Activated naive CD4-positive, alpha-beta T cell treated with anti-CD3 and anti-CD28 coated beads, Interleukin-2, amount 10 ng/mL, durations not matched to agents 7 days and 5 days (primary cell): ENCODE measurements at regions not wholly inside any gene's neighbourhood (a gene's known extent, or its start where the extent isn't known, plus 50 kb on each side); places are given as distances from the start of the nearest gene placed in this dataset.
"Not testable (repeated sequence)": the region's sequence is repeated elsewhere in the genome, so short reads cannot be mapped to it uniquely, and the experiment has no call there.

ENCODE experiments used
- CTCF ChIA-PET: fragments of 350-600 bp; sonication (Branson Sonifier 250); formaldehyde crosslinking; loops from one replicate; lab custom pipeline; 2021; ENCODE audit warnings: antibody characterized with exemption; lab: Charles Lee
- DNase-seq: peaks from one replicate; pipeline ENCODE4 v3.0.0-alpha.2; 2020
- H3K27ac Mint-ChIP-seq: one replicate; pipeline ENCODE4 v1.8.0; 2021; ENCODE audit warnings: mild to moderate bottlenecking, moderate library complexity, mixed read lengths
- H3K27me3 Mint-ChIP-seq: one replicate; pipeline ENCODE4 v1.8.0; 2021; ENCODE audit warnings: mild to moderate bottlenecking, mixed read lengths
- H3K36me3 Mint-ChIP-seq: one replicate; pipeline ENCODE4 v1.8.0; 2021; ENCODE audit warnings: mixed read lengths
- H3K4me1 Mint-ChIP-seq: one replicate; pipeline ENCODE4 v1.8.0; 2021; ENCODE audit warnings: mixed read lengths
- H3K4me3 Mint-ChIP-seq: one replicate; pipeline ENCODE4 v1.8.0; 2021; ENCODE audit warnings: mild to moderate bottlenecking, moderate library complexity, mixed read lengths
- H3K9me3 Mint-ChIP-seq: one replicate; pipeline ENCODE4 v1.8.0; 2021; ENCODE audit warnings: mixed read lengths

DNA sequence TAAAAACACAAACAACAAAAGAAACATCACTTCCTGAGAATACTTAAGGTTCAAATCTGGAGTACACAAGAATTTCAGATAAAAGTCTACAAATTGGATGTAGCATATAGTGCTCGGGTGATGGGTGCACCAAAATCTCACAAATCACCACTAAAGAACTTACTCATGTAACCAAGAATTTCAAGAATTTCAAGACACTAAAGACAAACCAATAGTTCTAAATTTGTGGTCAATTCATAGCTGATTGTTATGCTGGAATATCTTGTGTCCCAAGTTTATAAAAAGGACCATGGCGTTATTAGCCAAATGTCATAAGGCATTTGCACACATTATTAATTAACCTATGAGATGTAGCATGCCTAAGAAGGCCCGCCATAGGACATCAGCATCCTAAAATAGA, 1204.1 kb upstream of the AUTS2 start:
- Mint-ChIP-seq H3K27ac (no peak overlapping the region), H3K36me3 (no peaks in the 10 kb centered on the region), H3K4me3 (no peak overlapping the region), H3K4me1 (no peaks in the 10 kb centered on the region), H3K27me3 (no peaks in the 10 kb centered on the region), H3K9me3 (peaks cover 45% of the 10 kb centered on the region)
- CTCF ChIA-PET, result no interaction called here
- no peak for DNase-seq

DNA sequence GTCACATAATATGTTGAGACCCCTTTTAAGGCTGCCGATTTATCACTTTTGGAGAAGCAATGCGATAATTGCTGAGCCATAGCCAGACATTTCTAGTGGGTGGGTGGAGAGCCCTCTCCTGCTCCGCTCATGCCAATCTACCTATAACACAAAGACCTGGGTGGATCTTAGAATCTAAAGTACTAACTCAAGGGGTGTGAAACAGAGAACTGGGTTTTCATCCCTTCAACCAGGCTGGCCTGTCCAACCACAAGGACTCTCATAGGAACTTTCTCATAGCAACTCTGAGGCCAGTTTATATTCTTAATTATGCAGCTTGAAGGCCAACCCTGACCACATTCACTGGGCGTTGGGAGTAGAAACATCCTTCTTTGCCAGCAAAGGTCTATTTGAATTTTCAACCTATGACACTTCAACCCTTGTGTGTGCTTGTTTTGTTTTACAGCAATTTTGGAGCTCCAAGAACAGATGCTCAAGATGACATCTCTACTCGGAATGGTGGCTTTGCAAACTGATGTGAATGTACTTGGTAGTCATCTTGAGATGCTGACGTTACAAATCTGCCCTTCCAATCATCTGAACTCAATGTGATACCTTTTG, 1198.2 kb upstream of the AUTS2 start:
- no peaks in the 10 kb centered on the region for H3K36me3 Mint-ChIP-seq
- no peak for DNase-seq
- no peaks in the 10 kb centered on the region for H3K4me1 Mint-ChIP-seq
- H3K27me3 Mint-ChIP-seq, result no peaks in the 10 kb centered on the region
- CTCF ChIA-PET, result no interaction called here
- no peak overlapping the region for H3K27ac Mint-ChIP-seq
- H3K9me3 Mint-ChIP-seq, result peaks cover 34% of the 10 kb centered on the region
- H3K4me3 Mint-ChIP-seq, result no peak overlapping the region

DNA sequence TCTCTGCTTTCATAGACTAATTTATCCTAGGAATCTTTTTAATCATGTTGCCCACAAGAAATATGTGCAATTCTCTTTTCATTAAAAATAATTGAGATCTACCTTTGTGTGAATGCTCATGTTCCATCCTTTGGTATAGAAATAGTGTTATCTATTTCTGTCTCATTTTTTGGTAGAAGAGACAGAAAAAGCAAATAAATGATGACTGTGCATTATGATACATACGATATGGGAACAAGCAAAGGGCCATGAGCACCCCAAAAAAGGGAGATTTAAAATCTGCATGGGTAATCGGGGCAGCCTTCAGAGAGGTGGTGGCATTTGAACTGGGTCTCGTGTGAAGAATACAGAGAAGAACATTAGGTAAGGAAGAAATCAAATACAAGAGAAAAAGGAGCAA, 1197.5 kb upstream of the AUTS2 start:
- Mint-ChIP-seq H3K4me3 (no peak overlapping the region), H3K27ac (no peak overlapping the region), H3K27me3 (no peaks in the 10 kb centered on the region), H3K36me3 (no peaks in the 10 kb centered on the region), H3K4me1 (no peaks in the 10 kb centered on the region), H3K9me3 (peaks cover 33% of the 10 kb centered on the region)
- CTCF ChIA-PET, result no interaction called here
- DNase-seq, result no peak

DNA sequence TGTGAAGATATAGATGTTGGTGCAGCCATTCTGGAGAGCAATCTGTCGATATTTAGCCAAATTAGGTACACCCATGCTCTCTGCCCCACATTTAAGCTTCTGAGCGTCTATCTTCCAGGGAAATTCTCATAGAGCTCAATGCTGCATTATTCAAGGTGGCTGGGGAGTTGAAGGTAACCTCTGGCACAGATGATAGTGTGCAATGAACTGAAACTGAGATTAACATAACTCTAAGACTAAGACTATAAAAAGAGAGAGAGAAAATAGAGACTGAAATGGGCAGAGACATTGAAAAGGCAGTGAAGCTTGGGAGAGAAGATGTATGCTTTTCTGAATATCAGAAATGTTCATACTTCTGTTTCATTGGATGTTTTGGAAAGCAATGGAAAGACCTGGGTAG, 1197.0 kb upstream of the AUTS2 start:
- no peak overlapping the region for H3K27ac Mint-ChIP-seq
- H3K36me3 Mint-ChIP-seq, result no peaks in the 10 kb centered on the region
- H3K9me3 Mint-ChIP-seq, result peaks cover 30% of the 10 kb centered on the region
- no peak overlapping the region for H3K4me3 Mint-ChIP-seq
- DNase-seq, result no peak
- H3K27me3 Mint-ChIP-seq, result no peaks in the 10 kb centered on the region
- no peaks in the 10 kb centered on the region for H3K4me1 Mint-ChIP-seq
- CTCF ChIA-PET, result no interaction called here

DNA sequence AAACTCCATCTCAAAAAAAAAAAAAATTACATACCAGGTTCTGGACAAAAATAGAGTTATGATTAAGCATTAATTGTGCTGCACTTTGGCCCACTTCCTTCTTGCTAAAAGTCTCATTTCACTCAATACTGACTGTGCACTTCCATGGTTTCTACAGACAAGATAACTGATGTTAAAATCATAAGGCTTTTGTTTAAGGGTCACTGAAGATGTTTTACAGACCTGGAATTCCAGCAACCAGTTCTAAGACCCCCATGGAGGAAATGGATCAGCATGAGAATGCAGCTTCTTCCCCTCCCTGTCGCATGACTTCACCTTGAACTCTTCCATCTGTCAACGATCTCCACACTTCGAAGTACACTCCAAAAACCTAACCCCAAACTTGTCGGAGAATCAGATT, 1191.8 kb upstream of the AUTS2 start:
- H3K36me3 Mint-ChIP-seq, result no peaks in the 10 kb centered on the region
- CTCF ChIA-PET, result no interaction called here
- DNase-seq, result no peak
- H3K4me1 Mint-ChIP-seq, result no peaks in the 10 kb centered on the region
- peaks cover 17% of the 10 kb centered on the region for H3K9me3 Mint-ChIP-seq
- no peak overlapping the region for H3K4me3 Mint-ChIP-seq
- no peaks in the 10 kb centered on the region for H3K27me3 Mint-ChIP-seq
- no peak overlapping the region for H3K27ac Mint-ChIP-seq

DNA sequence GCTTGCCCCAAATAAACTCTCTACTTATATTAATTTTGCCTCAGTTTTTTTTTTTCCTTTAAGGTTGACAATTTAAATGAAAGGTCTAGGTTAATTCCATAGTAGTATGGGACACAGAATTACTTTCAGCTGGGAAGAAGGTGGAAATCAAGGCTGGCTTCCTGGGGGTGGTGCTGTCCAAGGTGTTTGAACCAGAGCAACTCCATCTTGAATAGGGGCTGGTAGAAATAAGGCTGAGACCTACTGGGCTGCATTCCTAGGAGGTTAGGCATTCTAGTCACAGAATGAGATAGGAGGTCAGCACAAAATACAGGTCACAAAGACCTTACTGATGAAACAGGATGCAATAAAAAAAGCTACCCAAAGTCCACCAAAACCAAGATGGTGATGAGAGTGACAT, 1190.8 kb upstream of the AUTS2 start:
- no peaks in the 10 kb centered on the region for H3K27me3 Mint-ChIP-seq
- CTCF ChIA-PET, result no interaction called here
- H3K27ac Mint-ChIP-seq, result no peak overlapping the region
- H3K9me3 Mint-ChIP-seq, result peaks cover 18% of the 10 kb centered on the region
- DNase-seq, result no peak
- no peaks in the 10 kb centered on the region for H3K36me3 Mint-ChIP-seq
- H3K4me3 Mint-ChIP-seq, result no peak overlapping the region
- no peaks in the 10 kb centered on the region for H3K4me1 Mint-ChIP-seq

DNA sequence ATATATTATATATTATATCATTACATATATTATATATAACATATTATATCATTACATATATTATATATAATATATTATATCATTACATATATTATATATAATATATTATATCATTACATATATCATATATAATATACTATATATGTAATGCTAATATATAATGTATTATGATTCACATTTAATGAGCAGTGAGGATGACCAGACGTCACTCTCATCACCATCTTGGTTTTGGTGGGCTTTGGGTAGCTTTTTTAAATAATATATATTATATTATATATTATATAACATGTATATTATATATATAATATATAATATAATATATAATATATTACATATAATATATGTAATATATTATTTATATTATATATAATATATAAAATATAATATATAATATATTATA, 1189.4 kb upstream of the AUTS2 start:
- Mint-ChIP-seq H3K9me3 (peaks cover 14% of the 10 kb centered on the region), H3K4me3 (no peak overlapping the region), H3K27ac (no peak overlapping the region), H3K27me3 (no peaks in the 10 kb centered on the region), H3K4me1 (no peaks in the 10 kb centered on the region), H3K36me3 (no peaks in the 10 kb centered on the region)
- no peak for DNase-seq
- CTCF ChIA-PET, result no interaction called here

DNA sequence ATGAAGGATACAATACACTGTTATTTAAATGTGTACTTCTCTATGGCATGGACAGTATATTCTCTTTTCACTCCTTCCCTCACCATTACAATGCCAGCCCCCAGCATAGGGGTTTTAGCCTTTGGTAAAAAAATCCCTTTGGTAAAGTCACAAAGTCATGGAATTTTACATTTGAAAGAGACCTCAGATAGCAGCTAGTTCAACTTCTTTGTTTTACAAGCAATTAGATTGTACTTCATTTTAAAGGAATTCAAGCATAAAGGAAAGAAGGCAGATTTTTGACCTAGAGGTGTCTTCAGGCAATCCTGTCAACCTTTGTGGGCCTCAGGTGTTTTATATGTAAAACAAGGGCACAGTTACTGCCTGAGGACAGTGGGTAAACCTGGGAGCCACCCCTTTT, 1188.4 kb upstream of the AUTS2 start:
- no peaks in the 10 kb centered on the region for H3K4me1 Mint-ChIP-seq
- CTCF ChIA-PET, result no interaction called here

DNA sequence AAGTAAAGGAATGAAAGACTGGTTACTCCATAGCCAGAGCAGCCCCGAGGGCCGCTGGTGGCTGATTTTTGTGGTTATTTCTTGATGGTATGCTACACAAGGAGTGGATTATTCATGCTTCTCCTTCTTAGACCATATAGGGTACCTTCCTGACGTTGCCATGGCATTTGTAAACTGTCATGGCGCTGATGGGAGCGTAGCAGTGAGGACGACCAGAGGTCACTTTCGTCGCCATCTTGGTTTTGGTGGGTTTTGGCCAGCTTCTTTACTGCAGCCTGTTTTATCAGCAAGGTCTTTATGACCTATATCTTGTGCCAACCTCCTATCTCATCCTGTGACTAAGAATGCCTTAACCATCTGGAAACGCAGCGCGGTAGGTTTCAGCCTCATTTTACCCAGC, 1187.6 kb upstream of the AUTS2 start:
- CTCF ChIA-PET, result not testable (repeated sequence)

More for the DNA sequence above, 1188.4 kb upstream of the AUTS2 start:
- H3K36me3 Mint-ChIP-seq, result no peaks in the 10 kb centered on the region
- DNase-seq, result no peak
- peaks cover 11% of the 10 kb centered on the region for H3K9me3 Mint-ChIP-seq
- no peaks in the 10 kb centered on the region for H3K27me3 Mint-ChIP-seq
- H3K27ac Mint-ChIP-seq, result no peak overlapping the region
- no peak overlapping the region for H3K4me3 Mint-ChIP-seq

DNA sequence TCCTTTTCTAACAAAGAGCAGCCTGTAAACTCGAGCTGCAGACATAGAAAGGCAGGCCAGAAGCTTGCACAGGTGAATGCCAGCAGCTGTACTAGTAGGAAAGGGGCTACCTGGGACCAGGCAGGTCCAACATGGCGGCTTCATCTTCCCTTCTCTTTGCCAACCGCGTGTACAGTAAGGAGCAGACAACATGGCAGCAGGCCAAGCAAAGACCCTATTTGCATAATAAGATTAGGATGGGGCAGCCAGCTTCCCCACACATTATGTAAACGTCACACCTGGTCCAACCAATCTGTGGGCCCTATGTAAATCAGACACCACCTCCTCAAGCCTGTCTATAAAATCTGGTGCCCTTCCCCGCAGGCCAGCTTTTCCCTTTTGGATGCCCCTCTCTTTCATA, 1186.5 kb upstream of the AUTS2 start:
- CTCF ChIA-PET, result no interaction called here
- Mint-ChIP-seq H3K4me1 (no peaks in the 10 kb centered on the region), H3K4me3 (no peak overlapping the region), H3K27me3 (no peaks in the 10 kb centered on the region), H3K27ac (no peak overlapping the region), H3K9me3 (peaks cover 20% of the 10 kb centered on the region), H3K36me3 (no peaks in the 10 kb centered on the region)
- DNase-seq, result no peak

More for the DNA sequence above, 1187.6 kb upstream of the AUTS2 start:
- H3K4me3 Mint-ChIP-seq, DNase-seq, H3K4me1 Mint-ChIP-seq, H3K36me3 Mint-ChIP-seq, H3K27me3 Mint-ChIP-seq, H3K27ac Mint-ChIP-seq: not testable (repeated sequence)
- peaks cover 16% of the 10 kb centered on the region for H3K9me3 Mint-ChIP-seq

DNA sequence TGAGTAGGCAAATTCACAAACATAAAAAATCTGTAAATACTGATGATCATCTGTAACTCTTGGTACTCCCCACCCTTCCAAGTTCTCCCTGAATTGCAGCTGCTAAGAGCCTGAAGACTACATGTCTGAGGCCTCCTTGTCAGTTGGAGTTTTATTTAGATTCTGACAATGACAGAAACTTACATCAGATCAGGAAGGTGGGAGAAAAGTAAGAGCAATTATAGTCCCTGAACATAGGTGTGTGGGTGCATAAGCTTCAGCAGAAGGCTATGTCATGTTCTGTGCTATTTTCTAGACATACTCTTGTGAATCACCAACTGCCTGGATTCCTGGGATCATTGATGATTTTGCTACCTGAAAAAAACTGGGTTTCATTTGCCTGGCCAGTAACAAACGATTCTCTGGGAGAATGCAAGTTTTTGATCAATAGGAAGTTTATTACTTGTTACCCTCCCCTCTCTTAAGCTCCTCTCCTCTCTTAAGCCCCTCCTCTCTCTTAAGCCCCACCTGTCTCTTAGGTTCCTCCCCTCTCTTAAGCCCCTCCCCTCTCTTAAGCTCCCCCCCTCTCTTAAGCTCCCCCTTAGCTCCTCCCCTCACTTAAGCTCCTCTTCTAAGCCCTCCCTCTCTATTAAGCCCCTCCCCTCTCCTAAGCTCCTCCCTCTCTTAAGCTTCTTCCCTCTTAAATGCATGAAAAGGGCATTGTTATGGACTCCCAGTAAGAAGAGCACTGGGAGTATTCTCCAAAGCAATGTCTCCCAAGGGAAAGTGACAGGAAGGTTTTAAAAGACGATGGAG, 1183.4 kb upstream of the AUTS2 start:
- Mint-ChIP-seq H3K9me3 (peaks cover 38% of the 10 kb centered on the region), H3K27me3 (no peaks in the 10 kb centered on the region), H3K4me1 (no peaks in the 10 kb centered on the region), H3K36me3 (no peaks in the 10 kb centered on the region), H3K27ac (no peak overlapping the region), H3K4me3 (no peak overlapping the region)
- CTCF ChIA-PET, result no interaction called here
- no peak for DNase-seq

DNA sequence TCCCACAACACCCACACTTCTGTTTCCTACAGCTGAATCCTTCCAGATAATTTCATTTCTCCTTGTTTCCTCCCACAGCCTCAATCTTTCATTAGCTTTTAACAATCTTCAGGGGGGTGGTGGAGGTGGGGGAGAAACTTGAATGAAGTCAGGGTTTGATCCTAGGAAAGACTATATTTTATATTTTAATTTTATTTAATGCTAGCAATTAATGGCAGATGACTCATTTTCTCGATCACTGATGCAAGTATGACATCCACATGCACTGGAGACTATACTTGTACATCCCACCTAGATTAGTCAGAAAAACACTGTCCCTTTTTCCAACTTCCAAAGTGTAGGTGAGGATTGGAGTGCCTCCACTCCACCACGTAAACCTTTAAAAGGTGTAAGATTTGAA, 1181.3 kb upstream of the AUTS2 start:
- CTCF ChIA-PET, result no interaction called here
- no peak overlapping the region for H3K27ac Mint-ChIP-seq
- H3K4me1 Mint-ChIP-seq, result no peaks in the 10 kb centered on the region
- no peak for DNase-seq
- no peak overlapping the region for H3K4me3 Mint-ChIP-seq
- H3K9me3 Mint-ChIP-seq, result peaks cover 42% of the 10 kb centered on the region
- H3K27me3 Mint-ChIP-seq, result no peaks in the 10 kb centered on the region
- H3K36me3 Mint-ChIP-seq, result no peaks in the 10 kb centered on the region

DNA sequence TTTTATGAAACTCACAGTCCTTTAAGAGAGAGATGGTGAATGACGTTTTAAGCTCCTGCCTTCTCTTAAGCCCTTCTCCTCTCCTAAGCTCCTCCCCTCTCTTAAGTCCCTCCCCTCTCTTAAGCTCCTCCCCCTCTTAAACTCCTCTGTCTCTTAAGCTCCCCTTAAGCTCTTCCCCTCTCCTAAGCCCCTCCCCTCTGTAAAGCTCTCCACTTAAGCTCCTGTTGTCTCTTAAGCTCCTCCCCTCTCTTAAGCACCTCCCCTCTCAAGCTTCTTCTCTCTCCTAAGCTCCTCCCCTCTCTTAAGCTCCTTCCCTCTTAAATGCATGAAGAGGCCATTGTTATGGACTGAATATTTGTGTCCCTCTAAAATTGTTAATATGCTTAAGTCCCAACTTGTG, 1180.6 kb upstream of the AUTS2 start:
- Mint-ChIP-seq H3K36me3 (no peaks in the 10 kb centered on the region), H3K27ac (no peak overlapping the region), H3K9me3 (peaks cover 39% of the 10 kb centered on the region), H3K27me3 (no peaks in the 10 kb centered on the region), H3K4me3 (no peak overlapping the region), H3K4me1 (no peaks in the 10 kb centered on the region)
- DNase-seq, result no peak
- CTCF ChIA-PET, result no interaction called here

DNA sequence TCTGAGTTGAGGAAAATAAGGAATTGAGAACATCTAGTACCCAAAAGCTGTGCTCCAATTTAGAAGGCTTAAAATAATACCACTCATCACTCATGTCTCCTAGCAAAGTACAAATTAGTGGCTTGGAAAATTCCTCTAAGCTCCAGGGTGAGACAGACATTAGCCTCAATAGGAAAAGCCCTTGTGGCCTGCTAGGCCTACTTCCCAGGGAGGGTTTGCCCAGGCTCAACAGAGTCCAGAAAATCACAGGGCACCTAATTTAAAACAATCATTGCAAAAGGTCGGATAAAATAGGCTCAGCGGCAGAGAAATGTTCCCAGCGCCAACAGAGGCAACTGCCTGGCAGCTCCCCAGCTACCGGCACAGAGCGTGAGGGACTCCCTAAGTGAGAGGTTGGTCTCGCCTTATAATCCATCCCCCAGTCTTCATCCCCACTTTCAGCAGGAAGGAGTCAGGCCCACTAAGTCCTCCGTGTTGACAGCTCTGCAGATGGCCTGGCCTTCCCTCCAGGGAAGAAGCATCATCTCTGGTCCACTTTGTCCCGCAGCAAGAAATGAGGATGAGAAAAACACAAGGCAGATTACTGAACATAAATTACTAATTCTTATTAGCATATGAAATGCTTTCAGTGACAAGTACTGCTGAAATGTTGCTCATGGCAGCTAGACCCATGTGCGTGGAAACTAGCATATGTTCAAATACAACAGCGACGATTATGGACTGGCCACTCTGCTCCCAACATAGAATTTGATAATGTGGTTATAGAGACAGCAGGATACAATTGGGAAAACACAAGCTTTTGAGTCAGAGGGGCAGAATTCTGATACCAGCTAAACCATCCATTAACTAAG, 1177.7 kb upstream of the AUTS2 start:
- Mint-ChIP-seq H3K27ac (no peak overlapping the region), H3K4me1 (no peaks in the 10 kb centered on the region), H3K4me3 (no peak overlapping the region), H3K9me3 (peaks cover 42% of the 10 kb centered on the region), H3K27me3 (no peaks in the 10 kb centered on the region), H3K36me3 (no peaks in the 10 kb centered on the region)
- CTCF ChIA-PET, result no interaction called here
- no peak for DNase-seq

DNA sequence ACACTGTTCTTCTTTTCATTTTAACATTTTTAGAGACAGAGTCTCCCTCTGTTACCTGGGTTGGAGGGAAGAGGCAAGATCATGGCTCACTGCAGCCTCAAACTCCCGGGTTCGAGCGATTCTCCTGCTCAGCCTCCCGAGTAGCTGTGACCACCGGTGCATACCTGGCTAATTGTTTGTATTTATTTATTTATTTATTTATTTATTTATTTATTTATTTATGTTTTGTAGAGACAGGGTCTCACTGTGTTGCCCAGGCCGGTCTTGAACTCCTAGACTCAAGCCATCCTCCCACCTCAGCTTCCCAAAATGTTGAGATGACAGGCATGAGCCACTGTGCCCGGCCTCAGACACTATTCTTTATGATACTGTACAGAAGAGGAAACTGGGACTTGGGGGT, 1176.6 kb upstream of the AUTS2 start:
- Mint-ChIP-seq H3K36me3 (no peaks in the 10 kb centered on the region), H3K4me1 (no peaks in the 10 kb centered on the region), H3K4me3 (no peak overlapping the region), H3K9me3 (peaks cover 44% of the 10 kb centered on the region), H3K27me3 (no peaks in the 10 kb centered on the region), H3K27ac (no peak overlapping the region)
- CTCF ChIA-PET, result no interaction called here
- no peak for DNase-seq
